GM23338 (cell line): ENCODE measurements at regions not wholly inside any gene's neighbourhood (a gene's known extent, or its start where the extent isn't known, plus 50 kb on each side); places are given as distances from the start of the nearest gene placed in this dataset.

Experiments
- ATAC-seq: fragments of 200-7000 bp; cut with Tn5 transposase; 3 replicates; pipeline ENCODE4 v1.9.1; 2020
- DNase-seq: peaks from one replicate; pipeline ENCODE4 v3.0.0-alpha.2; 2015; ENCODE audit warnings: low spot score
- H2AFZ ChIP-seq: fragments of 200-600 bp; sonication (generic); 2 replicates; pipeline ENCODE4 v1.8.0; 2016; ENCODE audit warnings: antibody characterized with exemption, mild to moderate bottlenecking, moderate library complexity
- H3F3A ChIP-seq: fragments of 200-600 bp; sonication (generic); replicated peaks from 2 replicates; pipeline ENCODE4 v1.8.0; 2017; ENCODE audit warnings: antibody characterized with exemption, mixed run types, low read depth
- H3K27ac ChIP-seq: fragments of 200-600 bp; sonication (generic); 2 replicates; pipeline ENCODE4 v1.6.1; 2016; ENCODE audit warnings: low read depth
- H3K27me3 ChIP-seq: fragments of 200-600 bp; sonication (generic); 2 replicates; pipeline ENCODE4 v1.8.0; 2016; ENCODE audit warnings: mild to moderate bottlenecking, mixed run types, moderate library complexity; ENCODE audit not compliant: insufficient read depth
- H3K36me3 ChIP-seq: fragments of 200-600 bp; sonication (generic); 2 replicates; pipeline ENCODE4 v1.8.0; 2016; ENCODE audit warnings: mild to moderate bottlenecking; ENCODE audit not compliant: insufficient read depth
- H3K4me1 ChIP-seq: fragments of 200-600 bp; sonication (generic); 2 replicates; pipeline ENCODE4 v1.8.0; 2016; ENCODE audit warnings: mild to moderate bottlenecking, moderate library complexity; ENCODE audit not compliant: insufficient read depth
- H3K4me2 ChIP-seq: fragments of 200-600 bp; sonication (generic); 2 replicates; pipeline ENCODE4 v1.7.1; 2017; ENCODE audit warnings: mixed run types
- H3K4me3 ChIP-seq: fragments of 200-600 bp; sonication (generic); 2 replicates; pipeline ENCODE4 v1.6.1; 2016; ENCODE audit warnings: mixed run types
- H3K79me2 ChIP-seq: fragments of 200-600 bp; sonication (generic); replicated peaks from 2 replicates; pipeline ENCODE4 v1.8.0; 2017; ENCODE audit warnings: mild to moderate bottlenecking; ENCODE audit not compliant: insufficient read depth
- H3K9me2 ChIP-seq: fragments of 200-600 bp; sonication (generic); 2 replicates; pipeline ENCODE4 v1.8.0; 2017; ENCODE audit not compliant: insufficient read depth
- H4K20me1 ChIP-seq: fragments of 200-600 bp; sonication (generic); replicated peaks from 2 replicates; pipeline ENCODE4 v1.8.0; 2017; ENCODE audit warnings: mild to moderate bottlenecking; ENCODE audit not compliant: insufficient read depth
- H3K27ac Mint-ChIP-seq: 2 replicates; pipeline ENCODE4 v1.8.0; 2020; ENCODE audit warnings: inconsistent platforms, mild to moderate bottlenecking, moderate library complexity, mixed read lengths
- H3K27me3 Mint-ChIP-seq: 3 replicates; pipeline ENCODE4 v1.8.0; 2022; ENCODE audit warnings: low read depth, mild to moderate bottlenecking, moderate library complexity, mixed read lengths, inconsistent platforms; ENCODE audit not compliant: insufficient read depth, poor library complexity
- H3K36me3 Mint-ChIP-seq: 3 replicates; pipeline ENCODE4 v1.8.0; 2021; ENCODE audit warnings: low read depth, mild to moderate bottlenecking, inconsistent platforms, moderate library complexity, mixed read lengths
- H3K4me1 Mint-ChIP-seq: 3 replicates; pipeline ENCODE4 v1.8.0; 2020; ENCODE audit warnings: mild to moderate bottlenecking, inconsistent platforms, mixed read lengths
- H3K4me3 Mint-ChIP-seq: 3 replicates; pipeline ENCODE4 v1.8.0; 2021; ENCODE audit warnings: moderate library complexity, mild to moderate bottlenecking, inconsistent platforms, mixed read lengths
- H3K9me3 Mint-ChIP-seq: 3 replicates; pipeline ENCODE4 v1.8.0; 2020; ENCODE audit warnings: moderate library complexity, mild to moderate bottlenecking, inconsistent platforms, mixed read lengths
- CREB1 ChIP-seq: fragments of 250-450 bp; sonication (Bioruptor Pico); IDR thresholded peaks from 2 replicates; pipeline ENCODE4 v1.5.0; 2020; ENCODE audit warnings: low read depth, mild to moderate bottlenecking, moderate library complexity
- CTCF ChIP-seq, 2 experiments: fragments of 200-600 bp in 1 of 2; sonication (generic) in 1 of 2; conservative IDR thresholded peaks; 2 replicates each; pipeline versions ENCODE4 v1.5.1 to v1.6.1; 2016 to 2017; ENCODE audit warnings: antibody characterized with exemption in 2 of 2, low read depth in 2 of 2, mild to moderate bottlenecking in 2 of 2, moderate library complexity in 1 of 2
- ETS1 ChIP-seq: IDR thresholded peaks from 2 replicates; pipeline ENCODE4 v1.6.1; 2016; ENCODE audit warnings: antibody characterized with exemption
- EZH2 ChIP-seq: fragments of 200-600 bp; sonication (generic); IDR thresholded peaks from one replicate; pipeline ENCODE4 v1.8.0; 2017; ENCODE audit warnings: antibody characterized with exemption, mild to moderate bottlenecking, low read depth; ENCODE audit not compliant: unreplicated experiment
- EZH2phosphoT487 ChIP-seq: fragments of 200-600 bp; sonication (generic); IDR thresholded peaks from one replicate; pipeline ENCODE4 v1.8.1; 2018; ENCODE audit warnings: antibody characterized with exemption; ENCODE audit not compliant: unreplicated experiment
- JUNB ChIP-seq: IDR thresholded peaks from one replicate; pipeline ENCODE4 v1.6.1; 2016; ENCODE audit warnings: antibody characterized with exemption; ENCODE audit not compliant: unreplicated experiment
- NANOG ChIP-seq: IDR thresholded peaks from 2 replicates; pipeline ENCODE4 v1.6.1; 2016; ENCODE audit warnings: antibody characterized with exemption, borderline replicate concordance
- POLR2AphosphoS5 ChIP-seq: IDR thresholded peaks from 2 replicates; pipeline ENCODE4 v1.6.1; 2016; ENCODE audit warnings: antibody characterized with exemption, low read depth
- REST ChIP-seq: IDR thresholded peaks from one replicate; pipeline ENCODE4 v1.6.1; 2018; ENCODE audit warnings: antibody characterized with exemption; ENCODE audit not compliant: unreplicated experiment
- STAT1 ChIP-seq: IDR thresholded peaks from one replicate; pipeline ENCODE4 v1.6.1; 2016; ENCODE audit warnings: antibody characterized with exemption; ENCODE audit not compliant: unreplicated experiment
- ZNF114 ChIP-seq: fragments of 250-450 bp; sonication (Bioruptor Pico); IDR thresholded peaks from 2 replicates; pipeline ENCODE4 v1.5.0; 2020; ENCODE audit warnings: mild to moderate bottlenecking, moderate library complexity
- ZNF331 ChIP-seq: fragments of 250-450 bp; sonication (Bioruptor Pico); IDR thresholded peaks from 2 replicates; pipeline ENCODE4 v1.5.0; 2020; ENCODE audit warnings: low read depth, mild to moderate bottlenecking, moderate library complexity
- TF ChIP-seq, protein P1 (sequence below): fragments of 250-450 bp; sonication (Bioruptor Pico); IDR thresholded peaks from 2 replicates; pipeline ENCODE4 v1.5.0; 2020; ENCODE audit warnings: mild to moderate bottlenecking, moderate library complexity

DNA sequence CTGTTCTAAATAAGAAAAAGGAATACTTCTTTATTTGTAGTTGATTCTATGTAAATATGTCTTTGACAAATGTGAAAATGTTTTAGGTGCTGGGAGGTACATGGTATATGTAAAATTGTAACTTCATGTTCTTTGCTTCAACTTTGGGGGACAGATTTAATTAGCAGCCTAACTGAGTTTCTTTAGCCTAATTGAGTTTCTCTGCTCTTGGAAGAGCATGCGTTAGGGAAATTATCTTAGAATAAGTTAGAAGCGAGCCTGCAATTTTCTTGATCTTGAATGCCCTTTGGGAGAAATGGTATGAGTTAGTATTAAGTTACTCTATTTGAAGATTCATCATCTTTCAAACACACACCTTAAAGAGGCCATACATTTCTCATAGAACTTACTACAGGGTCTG lies 194.3 kb downstream of the AEBP2 start:
- peaks cover 5% of the 10 kb centered on the region; the same call in 1 of the 2 replicates for H3K4me1 ChIP-seq
- no peaks in the 10 kb centered on the region for H3K36me3 ChIP-seq
- H3K27me3 Mint-ChIP-seq, result no peaks in the 10 kb centered on the region
- H3K27me3 ChIP-seq, result no peaks in the 10 kb centered on the region
- no peaks in the 10 kb centered on the region for H3K9me3 Mint-ChIP-seq
- H3K4me3 Mint-ChIP-seq, result no peak overlapping the region
- H3K4me3 ChIP-seq, result no peak overlapping the region
- H3F3A ChIP-seq, result no peaks in the 10 kb centered on the region
- H2AFZ ChIP-seq, result no peak overlapping the region
- DNase-seq (no peak), ATAC-seq (no peak)
- no peaks in the 10 kb centered on the region for H4K20me1 ChIP-seq
- no peak overlapping the region for H3K4me2 ChIP-seq
- no peaks in the 10 kb centered on the region for H3K9me2 ChIP-seq
- no peaks in the 10 kb centered on the region for H3K79me2 ChIP-seq
- TF ChIP-seq STAT1 (no peak), ETS1 (no peak), ZNF114 (no peak), POLR2AphosphoS5 (no peak), REST (no peak), JUNB (no peak), EZH2 (no peak), EZH2phosphoT487 (no peak), NANOG (no peak), ZNF331 (CRISPR knock-in tag) (no peak), CTCF (conservative IDR thresholded peaks at IDR 0.05; ENCODE audit: low read depth in 2 of 2) (no peak), CREB1 (CRISPR knock-in tag) (no peak)
- TF ChIP-seq, protein P1, sequence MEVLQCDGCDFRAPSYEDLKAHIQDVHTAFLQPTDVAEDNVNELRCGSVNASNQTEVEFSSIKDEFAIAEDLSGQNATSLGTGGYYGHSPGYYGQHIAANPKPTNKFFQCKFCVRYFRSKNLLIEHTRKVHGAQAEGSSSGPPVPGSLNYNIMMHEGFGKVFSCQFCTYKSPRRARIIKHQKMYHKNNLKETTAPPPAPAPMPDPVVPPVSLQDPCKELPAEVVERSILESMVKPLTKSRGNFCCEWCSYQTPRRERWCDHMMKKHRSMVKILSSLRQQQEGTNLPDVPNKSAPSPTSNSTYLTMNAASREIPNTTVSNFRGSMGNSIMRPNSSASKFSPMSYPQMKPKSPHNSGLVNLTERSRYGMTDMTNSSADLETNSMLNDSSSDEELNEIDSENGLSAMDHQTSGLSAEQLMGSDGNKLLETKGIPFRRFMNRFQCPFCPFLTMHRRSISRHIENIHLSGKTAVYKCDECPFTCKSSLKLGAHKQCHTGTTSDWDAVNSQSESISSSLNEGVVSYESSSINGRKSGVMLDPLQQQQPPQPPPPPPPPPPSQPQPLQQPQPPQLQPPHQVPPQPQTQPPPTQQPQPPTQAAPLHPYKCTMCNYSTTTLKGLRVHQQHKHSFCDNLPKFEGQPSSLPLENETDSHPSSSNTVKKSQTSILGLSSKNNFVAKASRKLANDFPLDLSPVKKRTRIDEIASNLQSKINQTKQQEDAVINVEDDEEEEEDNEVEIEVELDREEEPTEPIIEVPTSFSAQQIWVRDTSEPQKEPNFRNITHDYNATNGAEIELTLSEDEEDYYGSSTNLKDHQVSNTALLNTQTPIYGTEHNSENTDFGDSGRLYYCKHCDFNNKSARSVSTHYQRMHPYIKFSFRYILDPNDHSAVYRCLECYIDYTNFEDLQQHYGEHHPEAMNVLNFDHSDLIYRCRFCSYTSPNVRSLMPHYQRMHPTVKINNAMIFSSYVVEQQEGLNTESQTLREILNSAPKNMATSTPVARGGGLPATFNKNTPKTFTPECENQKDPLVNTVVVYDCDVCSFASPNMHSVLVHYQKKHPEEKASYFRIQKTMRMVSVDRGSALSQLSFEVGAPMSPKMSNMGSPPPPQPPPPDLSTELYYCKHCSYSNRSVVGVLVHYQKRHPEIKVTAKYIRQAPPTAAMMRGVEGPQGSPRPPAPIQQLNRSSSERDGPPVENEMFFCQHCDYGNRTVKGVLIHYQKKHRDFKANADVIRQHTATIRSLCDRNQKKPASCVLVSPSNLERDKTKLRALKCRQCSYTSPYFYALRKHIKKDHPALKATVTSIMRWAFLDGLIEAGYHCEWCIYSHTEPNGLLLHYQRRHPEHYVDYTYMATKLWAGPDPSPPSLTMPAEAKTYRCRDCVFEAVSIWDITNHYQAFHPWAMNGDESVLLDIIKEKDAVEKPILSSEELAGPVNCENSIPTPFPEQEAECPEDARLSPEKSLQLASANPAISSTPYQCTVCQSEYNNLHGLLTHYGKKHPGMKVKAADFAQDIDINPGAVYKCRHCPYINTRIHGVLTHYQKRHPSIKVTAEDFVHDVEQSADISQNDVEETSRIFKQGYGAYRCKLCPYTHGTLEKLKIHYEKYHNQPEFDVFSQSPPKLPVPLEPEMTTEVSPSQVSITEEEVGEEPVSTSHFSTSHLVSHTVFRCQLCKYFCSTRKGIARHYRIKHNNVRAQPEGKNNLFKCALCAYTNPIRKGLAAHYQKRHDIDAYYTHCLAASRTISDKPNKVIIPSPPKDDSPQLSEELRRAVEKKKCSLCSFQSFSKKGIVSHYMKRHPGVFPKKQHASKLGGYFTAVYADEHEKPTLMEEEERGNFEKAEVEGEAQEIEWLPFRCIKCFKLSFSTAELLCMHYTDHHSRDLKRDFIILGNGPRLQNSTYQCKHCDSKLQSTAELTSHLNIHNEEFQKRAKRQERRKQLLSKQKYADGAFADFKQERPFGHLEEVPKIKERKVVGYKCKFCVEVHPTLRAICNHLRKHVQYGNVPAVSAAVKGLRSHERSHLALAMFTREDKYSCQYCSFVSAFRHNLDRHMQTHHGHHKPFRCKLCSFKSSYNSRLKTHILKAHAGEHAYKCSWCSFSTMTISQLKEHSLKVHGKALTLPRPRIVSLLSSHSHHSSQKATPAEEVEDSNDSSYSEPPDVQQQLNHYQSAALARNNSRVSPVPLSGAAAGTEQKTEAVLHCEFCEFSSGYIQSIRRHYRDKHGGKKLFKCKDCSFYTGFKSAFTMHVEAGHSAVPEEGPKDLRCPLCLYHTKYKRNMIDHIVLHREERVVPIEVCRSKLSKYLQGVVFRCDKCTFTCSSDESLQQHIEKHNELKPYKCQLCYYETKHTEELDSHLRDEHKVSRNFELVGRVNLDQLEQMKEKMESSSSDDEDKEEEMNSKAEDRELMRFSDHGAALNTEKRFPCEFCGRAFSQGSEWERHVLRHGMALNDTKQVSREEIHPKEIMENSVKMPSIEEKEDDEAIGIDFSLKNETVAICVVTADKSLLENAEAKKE, result no peak
- peaks cover 4% of the 10 kb centered on the region; the same call in 2 of the 3 replicates for H3K4me1 Mint-ChIP-seq
- H3K36me3 Mint-ChIP-seq, result no peaks in the 10 kb centered on the region
- no peak overlapping the region for H3K27ac ChIP-seq
- H3K27ac Mint-ChIP-seq, result no peak overlapping the region
